Liver (tissue), 6 donors: ENCODE measurements at regions not wholly inside any gene's neighbourhood (a gene's known extent, or its start where the extent isn't known, plus 50 kb on each side); places are given as distances from the start of the nearest gene placed in this dataset.
"Not testable (repeated sequence)": the region's sequence is repeated elsewhere in the genome, so short reads cannot be mapped to it uniquely, and the experiment has no call there.

Experiments used
- DNase-seq: peaks from one replicate; pipeline ENCODE4 v3.0.0-alpha.2; 2017; ENCODE audit warnings: low spot score
- H3K27ac ChIP-seq, 2 donors: one replicate each; pipeline ENCODE4 v1.7.0; 2013; ENCODE audit warnings: inconsistent platforms in 2 of 2, low read length in 2 of 2, control low read depth in 1 of 2, low read depth in 1 of 2, mild to moderate bottlenecking in 1 of 2
- H3K27me3 ChIP-seq, 4 donors: one replicate each; pipeline versions ENCODE4 v1.6.1 to v1.7.0; 2013; ENCODE audit warnings: low read length in 3 of 4, inconsistent platforms in 1 of 4, mild to moderate bottlenecking in 1 of 4, moderate library complexity in 1 of 4; ENCODE audit not compliant: control insufficient read depth in 4 of 4, insufficient read depth in 4 of 4
- H3K36me3 ChIP-seq, 4 donors: one replicate each; pipeline versions ENCODE4 v1.6.1 to v1.7.0; 2013; ENCODE audit warnings: low read length in 3 of 4, mild to moderate bottlenecking in 3 of 4, low read depth in 1 of 4, moderate library complexity in 1 of 4; ENCODE audit not compliant: control insufficient read depth in 4 of 4, insufficient read depth in 3 of 4
- H3K4me1 ChIP-seq, 4 donors: one replicate each; pipeline versions ENCODE4 v1.6.1 to v1.7.0; 2013; ENCODE audit warnings: low read length in 3 of 4, mild to moderate bottlenecking in 3 of 4, moderate library complexity in 1 of 4; ENCODE audit not compliant: control insufficient read depth in 4 of 4, insufficient read depth in 4 of 4
- H3K4me3 ChIP-seq, 3 donors: one replicate each; pipeline versions ENCODE4 v1.6.1 to v1.7.0; 2013; ENCODE audit warnings: low read length in 3 of 3, control low read depth in 1 of 3, low read depth in 1 of 3, mild to moderate bottlenecking in 1 of 3
- H3K9ac ChIP-seq, 2 donors: one replicate each; pipeline ENCODE4 v1.7.0; 2013; ENCODE audit warnings: low read length in 2 of 2, mild to moderate bottlenecking in 2 of 2, moderate library complexity in 2 of 2, control low read depth in 1 of 2, low read depth in 1 of 2
- H3K9me3 ChIP-seq, 4 donors: one replicate each; pipeline versions ENCODE4 v1.6.1 to v1.7.0; 2013; ENCODE audit warnings: low read length in 3 of 4; ENCODE audit not compliant: control insufficient read depth in 4 of 4
- WGBS: extraction: QIAGEN DNeasy Blood & Tissue Kit; methylation state at CpG from one replicate; pipeline ENCODE4 v1.1.7; 2013; 5-methylcytosine and 5-hydroxymethylcytosine counted together
- donor health status: healthy.
- donor health status: healthy.
- donor health status: healthy.

GRCh38 chr21:5090132-5091079, 5431.0 kb upstream of the TPTE start:
- WGBS = 36% methylated on average over 21 of the region's 34 CpGs
- H3K27me3 ChIP-seq, H3K36me3 ChIP-seq, H3K4me1 ChIP-seq, H3K9ac ChIP-seq, DNase-seq, H3K9me3 ChIP-seq, H3K4me3 ChIP-seq, H3K27ac ChIP-seq: not testable (repeated sequence)

GRCh38 chr21:5091274-5091673, 5430.1 kb upstream of the TPTE start:
- not testable (repeated sequence) for H3K9me3 ChIP-seq, DNase-seq, H3K4me3 ChIP-seq, H3K9ac ChIP-seq, H3K36me3 ChIP-seq, H3K27ac ChIP-seq, H3K4me1 ChIP-seq, H3K27me3 ChIP-seq
- WGBS = no CpG with 5 or more reads among the region's 11 CpGs

GRCh38 chr21:5095628-5096027, 5425.8 kb upstream of the TPTE start:
- 26% methylated on average over 6 of the region's 15 CpGs for WGBS
- not testable (repeated sequence) for H3K27me3 ChIP-seq, H3K4me1 ChIP-seq, H3K9me3 ChIP-seq, H3K9ac ChIP-seq, DNase-seq, H3K27ac ChIP-seq, H3K4me3 ChIP-seq, H3K36me3 ChIP-seq

GRCh38 chr21:5098010-5098743, 5423.2 kb upstream of the TPTE start:
- H3K9me3 ChIP-seq, H3K4me1 ChIP-seq, H3K36me3 ChIP-seq, H3K27ac ChIP-seq, DNase-seq, H3K27me3 ChIP-seq, H3K4me3 ChIP-seq, H3K9ac ChIP-seq: not testable (repeated sequence)
- WGBS = 86% methylated on average over 13 of the region's 25 CpGs

- not testable (repeated sequence) for DNase-seq, H3K4me3 ChIP-seq
- no CpG with 5 or more reads among the region's 22 CpGs for WGBS
Observed at GRCh38 chr21:5100604-5101174, 5420.7 kb upstream of the TPTE start.

GRCh38 chr21:5101749-5102148, 5419.6 kb upstream of the TPTE start:
- WGBS = 59% methylated on average over 9 of the region's 14 CpGs
- not testable (repeated sequence) for DNase-seq, H3K27ac ChIP-seq, H3K9ac ChIP-seq, H3K4me1 ChIP-seq, H3K27me3 ChIP-seq, H3K4me3 ChIP-seq, H3K36me3 ChIP-seq, H3K9me3 ChIP-seq

More at GRCh38 chr21:5100604-5101174, 5420.7 kb upstream of the TPTE start:
- H3K4me1 ChIP-seq, H3K9ac ChIP-seq, H3K9me3 ChIP-seq, H3K36me3 ChIP-seq, H3K27ac ChIP-seq, H3K27me3 ChIP-seq: not testable (repeated sequence)

- not testable (repeated sequence) for H3K4me1 ChIP-seq, H3K36me3 ChIP-seq, DNase-seq, H3K27me3 ChIP-seq, H3K27ac ChIP-seq, H3K4me3 ChIP-seq, H3K9ac ChIP-seq, H3K9me3 ChIP-seq
- WGBS = 86% methylated on average over 13 of the region's 27 CpGs
Observed at GRCh38 chr21:5103880-5104561, 5417.4 kb upstream of the TPTE start.

- DNase-seq, H3K4me1 ChIP-seq, H3K4me3 ChIP-seq, H3K36me3 ChIP-seq, H3K27me3 ChIP-seq, H3K9me3 ChIP-seq, H3K9ac ChIP-seq, H3K27ac ChIP-seq: not testable (repeated sequence)
- 91% methylated on average over 6 of the region's 11 CpGs for WGBS
Observed at GRCh38 chr21:5104562-5104928, 5416.8 kb upstream of the TPTE start.
